GM21367 (cell line): ENCODE measurements at regions not wholly inside any gene's neighbourhood (a gene's known extent, or its start where the extent isn't known, plus 50 kb on each side); places are given as distances from the start of the nearest gene placed in this dataset.
"Not testable (repeated sequence)": the region's sequence is repeated elsewhere in the genome, so short reads cannot be mapped to it uniquely, and the experiment has no call there.

Experiments used
- ATAC-seq: cut with Tn5 transposase; IDR thresholded peaks from one replicate; pipeline ENCODE4 v1.9.1; 2021; ENCODE audit not compliant: unreplicated experiment

GRCh38 chr10:23543691-23544380 lies 105.0 kb downstream of the OTUD1 start:
- ATAC-seq: no peak

- not testable (repeated sequence) for ATAC-seq
These were observed 107.0 kb downstream of the OTUD1 start for GRCh38 chr10:23545866-23546265.

GRCh38 chr10:23556727-23557440 lies 118.0 kb downstream of the OTUD1 start:
- no peak for ATAC-seq

- ATAC-seq: no peak
These were observed 118.9 kb downstream of the OTUD1 start for GRCh38 chr10:23557777-23558176.

GRCh38 chr10:23558361-23558799 lies 119.5 kb downstream of the OTUD1 start:
- no peak for ATAC-seq

- ATAC-seq: no peak
These were observed 130.1 kb downstream of the OTUD1 start for GRCh38 chr10:23568996-23569395.

- ATAC-seq: no peak
These were observed 133.0 kb downstream of the OTUD1 start for GRCh38 chr10:23571884-23572283.

- no peak for ATAC-seq
These were observed 143.1 kb downstream of the OTUD1 start for GRCh38 chr10:23581906-23582450.

- ATAC-seq: no peak
These were observed 145.5 kb downstream of the OTUD1 start for GRCh38 chr10:23584396-23584795.

GRCh38 chr10:23585186-23585585 lies 146.3 kb downstream of the OTUD1 start:
- ATAC-seq: no peak

DNA sequence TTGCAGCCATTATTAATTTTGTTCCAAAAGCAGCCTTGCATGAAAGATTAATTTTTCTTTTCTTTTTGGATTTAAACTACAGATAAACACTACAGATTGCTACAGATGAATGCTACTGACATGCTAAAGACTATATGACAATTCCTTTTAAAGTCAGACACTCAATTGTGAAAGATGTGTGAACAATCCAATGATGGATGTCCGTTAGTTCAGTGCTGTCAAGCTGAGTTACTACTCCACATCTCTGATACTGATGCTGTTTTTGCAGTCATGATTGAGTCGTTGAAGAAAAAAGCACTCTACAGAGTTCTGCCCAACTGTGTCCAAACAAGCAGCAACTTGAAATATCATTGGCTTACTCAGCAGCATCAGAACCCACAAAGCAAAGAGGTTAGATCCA lies 146.8 kb downstream of the OTUD1 start:
- no peak for ATAC-seq

DNA sequence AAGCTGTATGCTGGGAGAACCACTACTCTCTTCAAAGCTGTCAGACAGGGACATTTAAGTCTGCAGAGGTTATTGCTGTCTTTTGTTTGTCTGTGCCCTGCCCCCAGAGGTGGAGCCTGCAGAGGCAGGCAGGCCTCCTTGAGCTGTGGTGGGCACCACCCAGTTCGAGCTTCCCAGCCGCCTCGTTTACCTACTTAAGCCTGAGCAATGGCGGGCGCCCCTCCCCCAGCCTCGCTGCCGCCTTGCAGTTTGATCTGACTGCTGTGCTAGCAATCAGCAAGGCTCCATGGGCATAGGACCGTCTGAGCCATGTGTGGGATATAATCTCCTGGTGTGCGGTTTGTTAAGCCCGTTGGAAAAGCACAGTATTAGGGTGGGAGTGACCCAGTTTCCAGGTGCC lies 156.4 kb downstream of the OTUD1 start:
- ATAC-seq: not testable (repeated sequence)

DNA sequence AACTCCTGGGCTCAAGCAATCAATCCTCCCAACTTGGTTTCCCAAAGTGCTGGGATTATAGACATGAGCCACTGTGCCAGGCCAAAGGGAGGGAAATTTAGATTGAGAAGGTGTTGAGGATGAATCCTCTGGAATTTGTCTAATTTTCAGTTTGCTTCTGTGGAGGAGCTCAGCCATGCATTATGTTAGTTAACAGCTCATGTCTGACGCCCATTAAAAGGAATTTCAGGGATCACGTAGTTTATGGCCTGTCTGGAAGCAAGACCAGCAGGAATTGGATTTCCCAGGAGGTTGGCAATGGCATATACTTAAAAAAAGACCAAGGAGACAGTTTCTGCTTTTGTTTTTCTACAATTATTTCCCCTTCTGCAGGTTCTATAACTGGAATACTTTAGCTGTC lies 165.7 kb downstream of the OTUD1 start:
- ATAC-seq: no peak

DNA sequence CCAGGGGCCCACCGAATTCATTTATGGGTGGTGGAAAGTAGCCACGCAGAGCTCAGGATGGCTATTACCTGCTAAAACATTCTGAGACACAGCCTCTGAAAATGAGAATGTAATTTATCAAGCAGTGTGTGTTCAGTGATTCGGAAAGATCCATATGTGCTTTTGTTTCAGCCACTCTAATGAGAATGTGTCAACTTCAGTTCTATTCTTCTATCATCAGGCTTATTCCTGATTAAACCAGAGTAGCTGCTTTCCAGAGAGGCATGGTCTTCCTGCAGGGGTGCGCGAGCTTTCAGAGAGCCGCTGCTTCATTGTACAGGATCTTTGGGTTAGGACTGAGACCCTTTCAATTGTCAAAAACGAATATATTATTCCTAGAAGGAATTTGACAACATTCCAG lies 167.6 kb downstream of the OTUD1 start:
- no peak for ATAC-seq

DNA sequence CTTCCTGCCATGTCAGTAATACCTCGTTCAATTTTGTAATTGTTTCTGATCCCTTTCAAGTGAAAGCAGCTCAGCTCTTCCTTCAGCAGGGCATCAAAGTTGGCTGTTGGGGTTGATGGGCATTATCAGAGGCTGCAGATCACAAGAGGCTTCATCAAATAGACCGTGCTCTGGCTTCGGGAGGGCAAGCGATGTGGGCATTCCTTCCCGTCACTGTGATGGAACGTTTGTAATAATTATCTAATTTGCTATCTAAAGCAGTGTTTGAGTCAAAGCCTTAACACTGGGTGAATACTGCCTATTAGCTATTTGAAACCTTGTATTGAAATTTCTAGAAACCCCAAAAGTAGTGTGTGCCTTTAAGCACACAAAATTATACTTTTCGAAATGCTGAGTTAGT lies 170.1 kb downstream of the OTUD1 start:
- no peak for ATAC-seq

- ATAC-seq: no peak
These were observed 171.9 kb downstream of the OTUD1 start for GRCh38 chr10:23610626-23611307.

DNA sequence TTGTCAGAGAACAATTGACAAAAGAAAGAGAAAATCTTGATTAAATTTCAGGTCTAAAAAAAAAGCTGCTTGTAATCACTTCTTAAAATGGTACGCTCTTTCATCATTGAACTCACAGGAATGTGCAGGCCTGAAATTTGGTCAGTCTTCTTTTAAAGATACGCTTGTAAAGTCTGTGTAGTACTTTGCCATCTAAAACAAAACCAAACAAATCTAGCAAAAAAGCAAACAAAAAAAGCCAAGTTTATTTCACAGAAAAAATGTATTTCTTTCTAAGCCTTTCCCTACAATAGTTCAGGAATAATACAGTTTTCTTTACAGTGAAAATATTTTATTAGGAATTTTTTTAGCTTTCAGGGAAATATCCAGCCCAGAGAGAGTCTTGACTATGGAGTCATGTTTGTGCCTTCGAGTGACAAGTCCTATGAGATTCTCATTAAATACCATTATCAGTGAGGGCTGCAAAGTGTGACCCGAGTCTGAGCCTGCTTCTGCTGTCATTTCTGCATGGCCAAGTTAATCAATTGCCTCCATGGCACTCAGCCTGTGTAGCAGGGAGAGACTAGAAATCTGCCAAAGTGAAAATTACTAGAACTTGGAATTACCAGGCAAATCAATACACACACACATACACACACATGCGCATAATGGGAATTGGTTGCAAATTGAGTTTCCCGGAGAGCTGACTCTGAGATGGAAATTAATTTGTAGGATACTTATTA lies 172.6 kb downstream of the OTUD1 start:
- no peak for ATAC-seq

- peak; percentile 75 for ATAC-seq
These were observed 175.0 kb downstream of the OTUD1 start for GRCh38 chr10:23613900-23614299.

DNA sequence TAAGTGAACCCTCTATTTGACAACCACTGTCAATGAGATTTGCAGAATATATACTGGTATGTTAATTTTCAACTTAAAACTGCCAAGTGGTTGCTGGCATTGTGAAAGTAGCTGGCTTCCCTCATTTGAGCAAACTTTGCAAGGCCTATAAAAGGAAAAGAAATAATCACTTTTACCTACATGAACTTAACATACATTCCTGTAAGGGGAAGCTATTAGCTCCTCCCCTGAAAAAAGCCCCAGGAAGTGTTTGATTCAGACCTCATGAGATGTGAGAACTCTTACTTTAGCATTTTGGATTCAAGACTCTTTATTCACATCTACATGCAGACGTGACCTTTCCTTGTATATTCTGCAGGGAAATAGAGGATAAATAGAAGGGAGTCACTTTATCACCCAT lies 175.6 kb downstream of the OTUD1 start:
- ATAC-seq: no peak

GRCh38 chr10:23630376-23630775 lies 191.5 kb downstream of the OTUD1 start:
- ATAC-seq: no peak

GRCh38 chr10:23630885-23631284 lies 192.0 kb downstream of the OTUD1 start:
- ATAC-seq: no peak
